Upper lobe of right lung (tissue), 1 donor: ENCODE measurements at regions not wholly inside any gene's neighbourhood (a gene's known extent, or its start where the extent isn't known, plus 50 kb on each side); places are given as distances from the start of the nearest gene placed in this dataset.

Source experiments
- ATAC-seq: fragments of 200-7000 bp; cut with Tn5 transposase; one replicate; pipeline ENCODE4 v1.9.1; 2020; ENCODE audit warnings: mild to moderate bottlenecking, moderate library complexity
- DNase-seq: peaks from one replicate; pipeline ENCODE4 v3.0.0-alpha.2; 2020
- H3K27ac ChIP-seq: fragments of 200-600 bp; one replicate; pipeline ENCODE4 v1.8.0; 2022
- H3K27me3 ChIP-seq: fragments of 200-600 bp; one replicate; pipeline ENCODE4 v1.8.0; 2022; ENCODE audit warnings: mild to moderate bottlenecking
- H3K36me3 ChIP-seq: fragments of 200-600 bp; one replicate; pipeline ENCODE4 v1.8.0; 2022
- H3K4me1 ChIP-seq: fragments of 200-600 bp; one replicate; pipeline ENCODE4 v1.8.0; 2022
- H3K4me3 ChIP-seq: fragments of 200-600 bp; one replicate; pipeline ENCODE4 v1.8.0; 2022; ENCODE audit warnings: mild to moderate bottlenecking
- H3K9me3 ChIP-seq: fragments of 200-600 bp; one replicate; pipeline ENCODE4 v1.8.0; 2022
- intact Hi-C: fragments of 100-400 bp; cut with DNase I; formaldehyde crosslinking; loops from one replicate; pipeline ENCODE4 v1.11.0; 2022
- TF ChIP-seq, protein P1 (sequence below): fragments of 200-600 bp; IDR thresholded peaks from one replicate; pipeline ENCODE4 v1.8.0; 2022; ENCODE audit warnings: antibody characterized with exemption
- donor health status: DM: no; HTN: yes; CAD: no; lungs with severe emphysema.

DNA sequence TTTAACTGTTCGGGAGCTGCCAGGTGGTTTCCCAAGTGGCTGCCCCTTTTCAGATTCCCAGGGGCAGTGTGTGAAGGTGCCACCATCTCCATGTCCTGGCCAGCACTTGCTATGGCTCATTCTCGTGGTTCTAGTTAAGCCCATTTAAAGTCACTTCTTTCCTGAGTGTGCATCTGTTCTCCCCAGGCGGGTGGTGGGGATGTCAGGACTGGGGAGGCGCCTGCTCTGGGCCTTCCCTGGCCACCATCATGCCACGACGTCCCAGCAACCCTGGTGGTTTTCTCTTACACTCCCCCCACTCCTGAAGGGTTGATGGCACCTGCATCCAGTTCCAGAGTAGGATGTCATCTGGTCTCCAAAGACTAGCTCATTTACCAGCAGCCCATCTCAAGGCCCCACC is 56.8 kb upstream of the TAMM41 start:
- H3K36me3 ChIP-seq = no peaks in the 10 kb centered on the region
- H3K4me1 ChIP-seq = no peaks in the 10 kb centered on the region
- no peak for DNase-seq
- intact Hi-C loops = no loop called here
- H3K27me3 ChIP-seq = no peaks in the 10 kb centered on the region
- H3K27ac ChIP-seq = no peak overlapping the region
- TF ChIP-seq, protein P1, sequence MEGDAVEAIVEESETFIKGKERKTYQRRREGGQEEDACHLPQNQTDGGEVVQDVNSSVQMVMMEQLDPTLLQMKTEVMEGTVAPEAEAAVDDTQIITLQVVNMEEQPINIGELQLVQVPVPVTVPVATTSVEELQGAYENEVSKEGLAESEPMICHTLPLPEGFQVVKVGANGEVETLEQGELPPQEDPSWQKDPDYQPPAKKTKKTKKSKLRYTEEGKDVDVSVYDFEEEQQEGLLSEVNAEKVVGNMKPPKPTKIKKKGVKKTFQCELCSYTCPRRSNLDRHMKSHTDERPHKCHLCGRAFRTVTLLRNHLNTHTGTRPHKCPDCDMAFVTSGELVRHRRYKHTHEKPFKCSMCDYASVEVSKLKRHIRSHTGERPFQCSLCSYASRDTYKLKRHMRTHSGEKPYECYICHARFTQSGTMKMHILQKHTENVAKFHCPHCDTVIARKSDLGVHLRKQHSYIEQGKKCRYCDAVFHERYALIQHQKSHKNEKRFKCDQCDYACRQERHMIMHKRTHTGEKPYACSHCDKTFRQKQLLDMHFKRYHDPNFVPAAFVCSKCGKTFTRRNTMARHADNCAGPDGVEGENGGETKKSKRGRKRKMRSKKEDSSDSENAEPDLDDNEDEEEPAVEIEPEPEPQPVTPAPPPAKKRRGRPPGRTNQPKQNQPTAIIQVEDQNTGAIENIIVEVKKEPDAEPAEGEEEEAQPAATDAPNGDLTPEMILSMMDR = no peak
- H3K4me3 ChIP-seq = no peak overlapping the region
- no peak for ATAC-seq
- H3K9me3 ChIP-seq = no peaks in the 10 kb centered on the region

DNA sequence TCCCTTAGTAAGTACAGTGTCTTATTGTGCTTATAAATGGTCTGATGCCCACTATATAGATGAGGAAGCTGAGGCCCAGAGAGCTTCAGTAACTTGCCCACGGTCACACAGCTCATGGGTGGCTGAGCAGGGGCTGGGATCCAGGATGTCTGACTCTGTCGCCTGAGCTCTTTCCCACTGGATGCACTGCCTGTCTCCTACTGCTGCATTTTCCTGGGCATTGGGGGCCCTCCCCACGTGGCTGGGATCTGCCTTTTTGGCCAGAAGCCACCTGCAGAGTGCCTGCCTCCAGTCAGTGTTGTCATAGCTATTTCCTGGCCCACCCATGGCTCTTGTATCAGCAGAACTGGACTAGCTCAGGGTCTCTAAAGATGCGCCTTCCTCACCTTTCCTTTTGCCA is 57.5 kb upstream of the TAMM41 start:
- no peak for ATAC-seq
- TF ChIP-seq, protein P1 = no peak

DNA sequence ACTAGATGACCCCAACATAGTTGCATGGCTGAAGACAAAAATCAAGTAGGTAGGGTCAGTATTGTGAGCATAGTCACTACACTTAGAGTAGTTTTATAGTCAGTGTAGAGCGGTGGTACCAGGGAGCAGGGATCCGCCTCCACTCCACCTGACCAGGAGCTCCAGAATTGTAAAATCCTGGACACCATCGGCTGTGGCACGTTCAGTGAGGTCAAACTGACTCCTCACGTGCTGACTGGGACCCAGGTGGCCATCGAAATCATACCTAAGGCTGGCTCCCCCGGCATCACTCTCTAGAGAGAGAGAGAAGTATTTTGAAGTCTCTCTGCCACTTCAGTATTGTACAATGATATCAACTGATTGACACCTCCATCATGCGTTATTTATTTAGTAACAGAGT is 59.7 kb upstream of the TAMM41 start:
- intact Hi-C loops = no loop called here
- Histone ChIP-seq H3K27me3 (no peaks in the 10 kb centered on the region), H3K36me3 (no peaks in the 10 kb centered on the region), H3K9me3 (no peaks in the 10 kb centered on the region), H3K27ac (no peak overlapping the region), H3K4me1 (no peaks in the 10 kb centered on the region), H3K4me3 (no peak overlapping the region)
- no peak for DNase-seq
- no peak for ATAC-seq
- TF ChIP-seq, protein P1 = no peak

More for the DNA sequence above, 57.5 kb upstream of the TAMM41 start:
- Histone ChIP-seq H3K27me3 (no peaks in the 10 kb centered on the region), H3K9me3 (no peaks in the 10 kb centered on the region), H3K27ac (no peak overlapping the region), H3K36me3 (no peaks in the 10 kb centered on the region), H3K4me3 (no peak overlapping the region), H3K4me1 (no peaks in the 10 kb centered on the region)
- intact Hi-C loops = no loop called here
- DNase-seq = no peak

DNA sequence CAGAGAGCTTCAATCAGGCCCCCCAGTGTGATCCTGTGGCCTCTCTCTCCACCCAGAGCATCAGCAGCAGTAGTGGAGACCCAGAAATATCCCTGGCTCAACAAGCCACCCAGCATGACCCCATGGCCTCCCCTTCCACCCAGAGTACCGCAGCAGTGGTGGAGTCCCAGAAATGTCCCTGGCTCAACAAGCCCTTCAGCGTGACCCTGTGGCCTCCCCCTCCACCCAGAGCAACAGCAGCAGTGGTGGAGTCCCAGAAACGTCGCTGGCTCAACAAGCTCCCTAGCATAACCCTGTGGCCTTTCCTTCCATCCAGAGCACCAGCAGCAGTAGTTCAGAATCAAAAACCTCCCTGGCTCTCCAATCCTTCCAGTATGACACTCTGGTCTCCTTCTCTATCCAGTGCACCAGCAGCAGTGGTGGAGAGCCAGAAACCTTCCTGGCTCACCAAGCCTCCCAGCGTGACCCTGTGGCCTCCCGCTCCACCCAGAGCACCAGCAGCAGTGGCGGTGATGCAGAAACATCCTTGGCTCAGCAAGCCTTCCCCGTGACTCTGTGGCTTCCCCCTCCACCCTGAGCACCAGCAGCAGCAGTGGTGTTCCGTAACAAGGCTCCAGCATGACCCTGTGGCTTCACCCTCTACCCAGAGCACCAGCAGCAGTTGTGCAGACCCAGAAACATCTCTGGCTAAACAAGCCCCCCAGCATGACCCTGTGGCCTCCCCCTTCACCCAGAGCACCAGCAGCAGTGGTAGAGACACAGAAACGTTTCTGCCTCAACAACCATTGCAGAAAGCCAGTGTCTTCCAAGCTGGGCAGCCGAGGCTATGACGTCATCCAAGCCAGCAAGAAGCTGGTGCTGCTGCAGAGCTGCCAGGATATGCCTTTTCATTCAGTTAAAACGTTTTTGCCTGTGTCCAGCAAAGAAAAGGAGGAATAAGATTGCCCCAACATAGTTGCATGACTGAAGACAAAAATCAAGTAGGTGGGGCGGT is 61.3 kb upstream of the TAMM41 start:
- Histone ChIP-seq H3K4me3 (no peak overlapping the region), H3K36me3 (no peaks in the 10 kb centered on the region), H3K9me3 (no peaks in the 10 kb centered on the region), H3K27me3 (no peaks in the 10 kb centered on the region), H3K27ac (no peak overlapping the region), H3K4me1 (no peaks in the 10 kb centered on the region)
- intact Hi-C loops = no loop called here
- TF ChIP-seq, protein P1 = no peak
- peak; percentile 21 for ATAC-seq
- no peak for DNase-seq

DNA sequence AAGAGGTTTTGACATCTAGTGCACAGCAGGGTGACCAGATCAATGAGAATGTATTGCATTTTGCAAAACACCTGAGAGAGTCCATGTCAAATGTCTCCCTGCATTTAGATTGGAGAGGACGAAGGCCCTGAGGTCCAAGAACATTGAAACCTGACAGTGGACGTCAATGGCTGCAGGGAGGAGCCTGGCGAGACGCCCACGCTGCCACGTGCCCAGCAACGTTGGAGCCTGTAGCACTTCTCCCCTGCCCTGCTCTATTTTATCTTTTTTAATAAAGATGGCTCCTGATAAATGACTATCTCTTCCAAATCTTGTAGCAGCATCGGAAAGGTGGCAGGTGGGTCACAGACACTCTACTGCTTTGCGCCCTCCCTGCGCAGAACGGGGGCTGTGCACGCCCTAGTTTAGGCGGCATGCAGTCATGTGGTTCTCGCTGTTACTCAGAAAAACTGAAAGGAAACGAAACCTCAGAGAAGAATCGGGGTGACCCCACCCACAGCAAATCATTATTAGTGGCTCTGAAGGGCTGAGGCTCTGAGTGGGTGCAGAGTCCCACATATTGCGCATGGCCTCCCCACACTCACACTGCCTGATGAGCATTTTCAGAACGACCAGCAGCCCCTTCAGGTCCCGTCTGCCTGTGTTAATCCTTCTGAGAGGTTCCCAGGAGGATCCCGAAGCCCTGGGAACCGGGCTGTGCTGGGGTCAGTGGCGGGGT is 62.5 kb upstream of the TAMM41 start:
- intact Hi-C loops = no loop called here
- TF ChIP-seq, protein P1 = no peak

More for the DNA sequence above, 62.5 kb upstream of the TAMM41 start:
- no peak overlapping the region for H3K4me3 ChIP-seq
- no peaks in the 10 kb centered on the region for H3K4me1 ChIP-seq
- no peak overlapping the region for H3K27ac ChIP-seq
- no peaks in the 10 kb centered on the region for H3K36me3 ChIP-seq
- H3K27me3 ChIP-seq = no peaks in the 10 kb centered on the region
- H3K9me3 ChIP-seq = no peaks in the 10 kb centered on the region
- DNase-seq (peak; percentile 47), ATAC-seq (no peak)
